Thyroid gland (tissue), 4 donors: ENCODE measurements at regions not wholly inside any gene's neighbourhood (a gene's known extent, or its start where the extent isn't known, plus 50 kb on each side); places are given as distances from the start of the nearest gene placed in this dataset.

Experiments
- CTCF ChIP-seq, 6 experiments: fragments of 200-600 bp in 3 of 6; fragments of 450-650 bp in 3 of 6; sonication (generic) in 3 of 6; IDR thresholded peaks; one replicate each; pipeline ENCODE4 v1.5.1; 2016 to 2019; ENCODE audit warnings: antibody characterized with exemption in 6 of 6, mild to moderate bottlenecking in 2 of 6, inconsistent platforms in 1 of 6, moderate library complexity in 1 of 6
- POLR2A ChIP-seq, 2 donors: fragments of 450-650 bp; IDR thresholded peaks; one replicate each; pipeline ENCODE4 v1.6.1; 2017; ENCODE audit warnings: antibody characterized with exemption in 2 of 2, mild to moderate bottlenecking in 2 of 2, moderate library complexity in 1 of 2

GRCh38 chr12:111010061-111010460, 89.7 kb upstream of the MYL2 start:
- TF ChIP-seq CTCF (IDR thresholded peaks at IDR 0.05) (no peak), POLR2A (IDR thresholded peaks at IDR 0.05) (no peak)
